KMS-11 (cell line): ENCODE measurements at regions not wholly inside any gene's neighbourhood (a gene's known extent, or its start where the extent isn't known, plus 50 kb on each side); places are given as distances from the start of the nearest gene placed in this dataset.

ENCODE experiments used
- H2AFZ ChIP-seq: fragments of 200-600 bp; sonication (generic); 2 replicates; pipeline ENCODE4 v1.6.1; 2016; ENCODE audit warnings: antibody characterized with exemption, mixed run types, low read depth
- H3K27ac ChIP-seq: fragments of 200-600 bp; sonication (generic); 2 replicates; pipeline ENCODE4 v1.6.1; 2016; ENCODE audit warnings: mild to moderate bottlenecking, mixed run types
- H3K27me3 ChIP-seq: fragments of 200-600 bp; sonication (generic); 2 replicates; pipeline ENCODE4 v1.6.1; 2017; ENCODE audit warnings: mild to moderate bottlenecking, low read depth, mixed run types, moderate library complexity; ENCODE audit not compliant: insufficient read depth
- H3K36me3 ChIP-seq: fragments of 200-600 bp; sonication (generic); 2 replicates; pipeline ENCODE4 v1.6.1; 2017; ENCODE audit warnings: mild to moderate bottlenecking, mixed run types; ENCODE audit not compliant: insufficient read depth
- H3K4me1 ChIP-seq: fragments of 200-600 bp; sonication (generic); 2 replicates; pipeline ENCODE4 v1.6.1; 2016; ENCODE audit warnings: mild to moderate bottlenecking, low read depth, mixed run types; ENCODE audit not compliant: poor library complexity, severe bottlenecking
- H3K4me2 ChIP-seq: fragments of 200-600 bp; sonication (generic); 2 replicates; pipeline ENCODE4 v1.7.0; 2016; ENCODE audit warnings: mild to moderate bottlenecking, mixed run types
- H3K4me3 ChIP-seq: fragments of 200-600 bp; sonication (generic); IDR thresholded peaks from 2 replicates; pipeline ENCODE4 v1.6.1; 2017; ENCODE audit warnings: low read depth, low read length, mixed read lengths; ENCODE audit not compliant: insufficient read depth
- H3K79me2 ChIP-seq: fragments of 200-600 bp; sonication (generic); 2 replicates; pipeline ENCODE4 v1.6.1; 2016; ENCODE audit warnings: low read depth, mixed run types; ENCODE audit not compliant: insufficient read depth
- H3K9ac ChIP-seq: fragments of 200-600 bp; sonication (generic); 2 replicates; pipeline ENCODE4 v1.6.1; 2016; ENCODE audit warnings: mild to moderate bottlenecking, mixed run types
- H4K20me1 ChIP-seq: fragments of 200-600 bp; sonication (generic); 2 replicates; pipeline ENCODE4 v1.6.1; 2016; ENCODE audit warnings: mild to moderate bottlenecking, mixed run types; ENCODE audit not compliant: insufficient read depth
- CTCF ChIP-seq: fragments of 200-600 bp; sonication (generic); conservative IDR thresholded peaks from 2 replicates; pipeline ENCODE4 v1.6.1; 2017; ENCODE audit warnings: low read depth, mild to moderate bottlenecking, antibody characterized with exemption, low read length, moderate library complexity, mixed read lengths

DNA sequence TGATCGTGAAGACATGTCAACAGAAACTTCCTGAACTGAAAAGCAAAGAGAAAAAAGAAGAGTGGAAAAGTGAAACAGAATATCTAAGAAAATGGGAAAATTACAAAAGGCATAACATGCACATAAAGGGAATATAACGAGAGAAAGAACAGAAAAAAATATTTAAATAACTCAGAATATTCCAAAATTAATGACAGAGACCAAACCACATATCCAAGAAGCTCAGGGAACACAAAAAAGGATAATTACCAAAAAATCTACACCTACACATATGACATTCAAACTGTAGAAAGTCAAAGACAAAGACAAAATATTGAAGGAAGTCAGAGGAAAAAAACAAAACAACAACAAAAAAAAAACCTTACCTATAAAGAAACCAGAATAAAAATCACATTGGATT lies 105.5 kb downstream of the OR13A1 start:
- H3K79me2 ChIP-seq, result no peaks in the 10 kb centered on the region
- H3K27me3 ChIP-seq, result no peaks in the 10 kb centered on the region
- no peaks in the 10 kb centered on the region for H3K4me1 ChIP-seq
- H3K4me3 ChIP-seq, result no peak overlapping the region
- H4K20me1 ChIP-seq, result no peaks in the 10 kb centered on the region
- H3K4me2 ChIP-seq, result no peak overlapping the region
- no peak overlapping the region for H3K27ac ChIP-seq
- no peak for TF ChIP-seq CTCF
- H3K9ac ChIP-seq, result no peak overlapping the region
- no peak overlapping the region for H2AFZ ChIP-seq
- H3K36me3 ChIP-seq, result no peaks in the 10 kb centered on the region

DNA sequence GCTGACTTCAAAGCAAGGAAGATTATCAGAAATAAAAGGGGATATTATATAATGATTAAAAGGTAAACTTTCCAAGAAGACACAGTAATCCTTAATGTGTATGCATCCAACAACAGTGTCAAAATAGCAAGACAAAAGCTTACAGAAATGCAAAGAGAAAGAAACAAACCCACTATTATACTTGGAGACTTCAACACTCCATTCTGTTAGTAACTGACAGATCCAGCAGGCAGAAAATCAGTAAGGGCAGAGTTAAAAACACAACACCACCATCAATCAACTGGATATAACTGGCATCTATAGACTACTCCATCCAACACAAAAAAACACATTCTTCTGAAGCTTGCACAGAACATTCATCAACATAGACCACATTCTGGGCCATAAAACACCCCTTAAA lies 103.8 kb downstream of the OR13A1 start:
- H3K4me2 ChIP-seq, result no peak overlapping the region
- no peak overlapping the region for H2AFZ ChIP-seq
- H3K27me3 ChIP-seq, result no peaks in the 10 kb centered on the region
- H3K4me1 ChIP-seq, result no peaks in the 10 kb centered on the region
- TF ChIP-seq CTCF, result no peak
- H3K79me2 ChIP-seq, result no peaks in the 10 kb centered on the region
- no peaks in the 10 kb centered on the region for H3K36me3 ChIP-seq
- H3K9ac ChIP-seq, result no peak overlapping the region
- no peak overlapping the region for H3K27ac ChIP-seq
- no peak overlapping the region for H3K4me3 ChIP-seq
- no peaks in the 10 kb centered on the region for H4K20me1 ChIP-seq

- no peak overlapping the region for H3K4me3 ChIP-seq
- no peak for TF ChIP-seq CTCF
These were observed 96.0 kb downstream of the OR13A1 start for GRCh38 chr10:45219416-45219815.

GRCh38 chr10:45220931-45221330 lies 94.5 kb downstream of the OR13A1 start:
- Histone ChIP-seq H3K27ac (no peak overlapping the region), H3K79me2 (no peaks in the 10 kb centered on the region), H3K4me1 (no peaks in the 10 kb centered on the region), H3K36me3 (no peaks in the 10 kb centered on the region), H3K9ac (no peak overlapping the region), H2AFZ (no peak overlapping the region), H3K4me2 (no peak overlapping the region), H3K27me3 (no peaks in the 10 kb centered on the region), H3K4me3 (no peak overlapping the region), H4K20me1 (no peaks in the 10 kb centered on the region)
- no peak for TF ChIP-seq CTCF

More at GRCh38 chr10:45219416-45219815, 96.0 kb downstream of the OR13A1 start:
- H3K4me1 ChIP-seq, result no peaks in the 10 kb centered on the region
- H3K27ac ChIP-seq, result no peak overlapping the region
- no peak overlapping the region for H3K4me2 ChIP-seq
- no peaks in the 10 kb centered on the region for H4K20me1 ChIP-seq
- no peaks in the 10 kb centered on the region for H3K36me3 ChIP-seq
- no peaks in the 10 kb centered on the region for H3K27me3 ChIP-seq
- no peak overlapping the region for H3K9ac ChIP-seq
- H3K79me2 ChIP-seq, result no peaks in the 10 kb centered on the region
- H2AFZ ChIP-seq, result no peak overlapping the region
